CD14-positive monocyte (primary cell): ENCODE measurements at regions not wholly inside any gene's neighbourhood (a gene's known extent, or its start where the extent isn't known, plus 50 kb on each side); places are given as distances from the start of the nearest gene placed in this dataset.

Source experiments
- DNase-seq, 3 donors: peaks; one replicate each; pipeline ENCODE4 v3.0.0-alpha.2; 2011 to 2022
- H2AFZ ChIP-seq: 2 replicates; pipeline ENCODE4 v1.6.0; 2012; ENCODE audit warnings: mild to moderate bottlenecking, low read depth, low read length, inconsistent platforms; ENCODE audit not compliant: insufficient read depth, poor library complexity, severe bottlenecking
- H3K27ac ChIP-seq, 2 donors: 1 replicate in 1 of 2; 2 replicates in 1 of 2; pipeline ENCODE4 v1.5.1; 2012 to 2013; ENCODE audit warnings: low read length in 2 of 2, control low read depth in 1 of 2, inconsistent platforms in 1 of 2, low read depth in 1 of 2, mild to moderate bottlenecking in 1 of 2
- H3K27me3 ChIP-seq, 2 donors: one replicate each; pipeline versions ENCODE4 v1.6.0 to v1.6.1; 2011 to 2013; ENCODE audit warnings: low read length in 2 of 2; ENCODE audit not compliant: control insufficient read depth in 2 of 2, insufficient read depth in 2 of 2
- H3K36me3 ChIP-seq, 2 donors: replicated peaks in 1 of 2; 1 replicate in 1 of 2; 2 replicates in 1 of 2; pipeline versions ENCODE4 v1.5.1 to v1.6.1; 2012 to 2013; ENCODE audit warnings: low read length in 2 of 2, control low read depth in 1 of 2, inconsistent platforms in 1 of 2, mild to moderate bottlenecking in 1 of 2; ENCODE audit not compliant: insufficient read depth in 2 of 2, control insufficient read depth in 1 of 2
- H3K4me1 ChIP-seq, 2 donors: 1 replicate in 1 of 2; 2 replicates in 1 of 2; pipeline versions ENCODE4 v1.5.1 to v1.6.1; 2012 to 2013; ENCODE audit warnings: low read length in 2 of 2, control low read depth in 1 of 2, inconsistent platforms in 1 of 2, mild to moderate bottlenecking in 1 of 2, moderate library complexity in 1 of 2; ENCODE audit not compliant: insufficient read depth in 2 of 2, control insufficient read depth in 1 of 2
- H3K4me2 ChIP-seq: replicated peaks from 2 replicates; pipeline ENCODE3; 2012; ENCODE audit warnings: low read length, moderate library complexity, mild to moderate bottlenecking; ENCODE audit not compliant: poor library complexity, severe bottlenecking; ENCODE audit errors: extremely low read depth
- H3K4me3 ChIP-seq, 3 experiments: fragments of 200-600 bp in 1 of 3; sonication (generic) in 1 of 3; replicated peaks in 1 of 3; 1 replicate in 2 of 3; 2 replicates in 1 of 3; pipeline ENCODE4 v1.5.1; 2011 to 2013; ENCODE audit warnings: low read length in 3 of 3, mild to moderate bottlenecking in 3 of 3, control low read depth in 2 of 3, low read depth in 2 of 3, inconsistent platforms in 1 of 3, moderate library complexity in 1 of 3
- H3K79me2 ChIP-seq: 2 replicates; pipeline ENCODE4 v1.6.0; 2012; ENCODE audit warnings: mild to moderate bottlenecking, control low read depth, inconsistent platforms, low read length, moderate library complexity; ENCODE audit not compliant: insufficient read depth
- H3K9ac ChIP-seq: 2 replicates; pipeline ENCODE4 v1.6.0; 2017; ENCODE audit warnings: low read length, mild to moderate bottlenecking; ENCODE audit not compliant: insufficient read depth, poor library complexity, severe bottlenecking
- H3K9me3 ChIP-seq, 2 donors: replicated peaks in 1 of 2; 1 replicate in 1 of 2; 2 replicates in 1 of 2; pipeline versions ENCODE4 v1.5.1 to v1.6.1; 2012 to 2013; ENCODE audit warnings: low read length in 2 of 2, control low read depth in 1 of 2; ENCODE audit not compliant: control insufficient read depth in 1 of 2, insufficient read depth in 1 of 2
- H4K20me1 ChIP-seq: 2 replicates; pipeline ENCODE4 v1.6.0; 2012; ENCODE audit warnings: mild to moderate bottlenecking, low read length, control low read depth, moderate library complexity; ENCODE audit not compliant: insufficient read depth
- H3K27ac Mint-ChIP-seq, 7 donors: one replicate each; pipeline ENCODE4 v1.8.0; 2020; ENCODE audit warnings: mild to moderate bottlenecking in 7 of 7, mixed read lengths in 7 of 7, moderate library complexity in 6 of 7, inconsistent platforms in 2 of 7
- H3K27me3 Mint-ChIP-seq, 3 donors: one replicate each; pipeline ENCODE4 v1.8.0; 2021 to 2022; ENCODE audit warnings: low read depth in 3 of 3, mild to moderate bottlenecking in 3 of 3, mixed read lengths in 3 of 3, moderate library complexity in 3 of 3, inconsistent platforms in 1 of 3
- H3K36me3 Mint-ChIP-seq, 2 donors: one replicate each; pipeline ENCODE4 v1.8.0; 2020; ENCODE audit warnings: mixed read lengths in 2 of 2, inconsistent platforms in 1 of 2, mild to moderate bottlenecking in 1 of 2
- H3K4me1 Mint-ChIP-seq: one replicate; pipeline ENCODE4 v1.8.0; 2020; ENCODE audit warnings: mild to moderate bottlenecking, mixed read lengths
- H3K4me3 Mint-ChIP-seq, 2 donors: one replicate each; pipeline ENCODE4 v1.8.0; 2020; ENCODE audit warnings: mild to moderate bottlenecking in 2 of 2, mixed read lengths in 2 of 2, moderate library complexity in 1 of 2
- H3K9me3 Mint-ChIP-seq, 7 donors: one replicate each; pipeline ENCODE4 v1.8.0; 2020 to 2022; ENCODE audit warnings: mixed read lengths in 7 of 7, mild to moderate bottlenecking in 6 of 7, moderate library complexity in 6 of 7, inconsistent platforms in 2 of 7
- CTCF ChIP-seq: fragments of 200-600 bp; IDR thresholded peaks from one replicate; pipeline ENCODE4 v1.8.0; 2022; ENCODE audit warnings: antibody characterized with exemption, mild to moderate bottlenecking
- WGBS: methylation state at CpG from one replicate; pipeline ENCODE4 v1.1.5; 2013; ENCODE audit warnings: missing lambda C conversion rate; ENCODE audit not compliant: insufficient coverage; 5-methylcytosine and 5-hydroxymethylcytosine counted together
- intact Hi-C, 2 donors: fragments of 100-400 bp; cut with micrococcal nuclease; formaldehyde crosslinking; loops; one replicate each; pipeline versions ENCODE4 v1.15.0 to v1.15.1; 2023

- Mint-ChIP-seq H3K27ac (peak overlapping the region in 2 of 7 donors; percentile 25 to 34), H3K27me3 (no peaks in the 10 kb centered on the region), H3K4me1 (peaks cover 14% of the 10 kb centered on the region), H3K9me3 (peaks cover 0 to 2% (median 0%) of the 10 kb centered on the region in 7 donors), H3K36me3 (peaks cover 38 to 59% of the 10 kb centered on the region in 2 donors), H3K4me3 (no peak overlapping the region)
- intact Hi-C loops = no loop called here
- no peaks in the 10 kb centered on the region for H4K20me1 ChIP-seq
- H3K4me3 ChIP-seq = no peak overlapping the region
- H3K4me2 ChIP-seq = no peak overlapping the region
- no peak overlapping the region for H3K9ac ChIP-seq
- H3K9me3 ChIP-seq = no peaks in the 10 kb centered on the region
- TF ChIP-seq CTCF = no peak
- no peak for DNase-seq
- no peak overlapping the region for H2AFZ ChIP-seq
- H3K4me1 ChIP-seq = peaks cover 0 to 4% of the 10 kb centered on the region in 2 donors
- no CpG with 5 or more reads among the region's 1 CpG for WGBS
- peaks cover 14 to 60% of the 10 kb centered on the region in 2 donors for H3K36me3 ChIP-seq
- H3K27me3 ChIP-seq = no peaks in the 10 kb centered on the region
- no peaks in the 10 kb centered on the region for H3K79me2 ChIP-seq
- H3K27ac ChIP-seq = no peak overlapping the region
These were observed 57.2 kb downstream of the ZZZ3 start for GRCh38 chr1:77625250-77625649.

GRCh38 chr1:77624102-77624501 is 58.4 kb downstream of the ZZZ3 start:
- H3K4me1 Mint-ChIP-seq = peaks cover 17% of the 10 kb centered on the region

More at GRCh38 chr1:77624102-77624501, 58.4 kb downstream of the ZZZ3 start:
- intact Hi-C loops = no loop called here
- H3K27ac Mint-ChIP-seq = peak overlapping the region in 3 of 7 donors; percentile 3 to 49 (median 21)
- no peak overlapping the region for H3K4me3 Mint-ChIP-seq
- no peaks in the 10 kb centered on the region for H3K27me3 Mint-ChIP-seq
- Histone ChIP-seq H3K4me3 (no peak overlapping the region), H3K4me1 (peaks cover 0 to 4% of the 10 kb centered on the region in 2 donors), H3K27me3 (no peaks in the 10 kb centered on the region), H4K20me1 (no peaks in the 10 kb centered on the region), H3K36me3 (peaks cover 6 to 49% of the 10 kb centered on the region in 2 donors), H2AFZ (no peak overlapping the region), H3K79me2 (no peaks in the 10 kb centered on the region), H3K9me3 (no peaks in the 10 kb centered on the region), H3K9ac (no peak overlapping the region), H3K4me2 (no peak overlapping the region), H3K27ac (no peak overlapping the region)
- peaks cover 0 to 2% (median 0%) of the 10 kb centered on the region in 7 donors for H3K9me3 Mint-ChIP-seq
- H3K36me3 Mint-ChIP-seq = peaks cover 29 to 53% of the 10 kb centered on the region in 2 donors
- DNase-seq = no peak
- TF ChIP-seq CTCF = no peak
